ENCODE measurements at regions not wholly inside any gene's neighbourhood (a gene's known extent, or its start where the extent isn't known, plus 50 kb on each side); places are given as distances from the start of the nearest gene placed in this dataset.

- H3K36me3 Mint-ChIP-seq: no peaks in the 10 kb centered on the region
- H3K9me3 Mint-ChIP-seq: peaks cover 0 to 2% (median 0%) of the 10 kb centered on the region in 7 donors
- H3K27ac Mint-ChIP-seq: no peak overlapping the region
- DNase-seq (no peak), ATAC-seq (ENCODE audit: low read depth in 2 of 2) (no peak)
- no peak overlapping the region for H3K4me3 Mint-ChIP-seq
- Histone ChIP-seq H3K9me3 (ENCODE audit: control insufficient read depth in 2 of 2, low read length in 2 of 2) (no peaks in the 10 kb centered on the region), H3K27me3 (ENCODE audit: control insufficient read depth, insufficient read depth, low read length) (peaks cover 2% of the 10 kb centered on the region), H3K27ac (ENCODE audit: insufficient read depth, low read length, poor library complexity, severe bottlenecking) (no peak overlapping the region), H3K36me3 (ENCODE audit: control insufficient read depth, insufficient read depth, low read length) (no peaks in the 10 kb centered on the region), H3K4me1 (ENCODE audit: control insufficient read depth, insufficient read depth, low read length, poor library complexity, severe bottlenecking) (no peaks in the 10 kb centered on the region), H3K4me3 (ENCODE audit: low read depth, low read length) (no peak overlapping the region)
- no peaks in the 10 kb centered on the region for H3K4me1 Mint-ChIP-seq
- peaks cover 7% of the 10 kb centered on the region for H3K27me3 Mint-ChIP-seq
Measured at GRCh38 chr15:81567924-81568323, 193.9 kb upstream of the TMC3 start.

DNA sequence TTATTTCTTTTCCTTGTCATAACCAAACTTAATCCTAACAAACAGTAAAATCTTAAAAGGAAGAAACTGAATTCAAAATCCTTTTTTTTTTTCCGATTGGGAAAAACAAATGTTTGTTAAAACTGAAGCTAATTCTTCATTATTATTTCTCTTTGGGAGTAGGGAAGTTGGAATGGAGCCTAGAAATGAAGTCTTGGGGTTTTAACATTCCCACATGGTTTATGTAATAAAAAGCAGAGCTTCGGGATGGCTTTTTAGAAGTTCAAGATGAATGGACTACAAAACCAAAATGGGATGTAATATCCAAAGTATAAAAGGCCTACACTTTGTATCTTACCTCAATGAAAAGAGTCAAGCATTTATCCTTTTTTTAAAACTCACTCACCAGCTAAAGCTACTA lies 189.0 kb upstream of the TMC3 start:
- H3K4me3 Mint-ChIP-seq: no peak overlapping the region
- Histone ChIP-seq H3K27ac (ENCODE audit: insufficient read depth, low read length, poor library complexity, severe bottlenecking) (no peak overlapping the region), H3K9me3 (ENCODE audit: control insufficient read depth in 2 of 2, low read length in 2 of 2) (no peaks in the 10 kb centered on the region), H3K27me3 (ENCODE audit: control insufficient read depth, insufficient read depth, low read length) (no peaks in the 10 kb centered on the region), H3K4me3 (ENCODE audit: low read depth, low read length) (no peak overlapping the region), H3K36me3 (ENCODE audit: control insufficient read depth, insufficient read depth, low read length) (no peaks in the 10 kb centered on the region), H3K4me1 (ENCODE audit: control insufficient read depth, insufficient read depth, low read length, poor library complexity, severe bottlenecking) (no peaks in the 10 kb centered on the region)
- no peaks in the 10 kb centered on the region for H3K36me3 Mint-ChIP-seq
- no peak for DNase-seq
- H3K9me3 Mint-ChIP-seq: peaks cover 0 to 3% (median 0%) of the 10 kb centered on the region in 7 donors
- no peaks in the 10 kb centered on the region for H3K4me1 Mint-ChIP-seq
- H3K27me3 Mint-ChIP-seq: peaks cover 7% of the 10 kb centered on the region
- ATAC-seq (ENCODE audit: low read depth in 2 of 2): no peak
- no peak overlapping the region for H3K27ac Mint-ChIP-seq

- Histone ChIP-seq H3K9me3 (ENCODE audit: control insufficient read depth in 2 of 2, low read length in 2 of 2) (no peaks in the 10 kb centered on the region), H3K36me3 (ENCODE audit: control insufficient read depth, insufficient read depth, low read length) (no peaks in the 10 kb centered on the region), H3K27ac (ENCODE audit: insufficient read depth, low read length, poor library complexity, severe bottlenecking) (no peak overlapping the region), H3K4me1 (ENCODE audit: control insufficient read depth, insufficient read depth, low read length, poor library complexity, severe bottlenecking) (no peaks in the 10 kb centered on the region), H3K27me3 (ENCODE audit: control insufficient read depth, insufficient read depth, low read length) (no peaks in the 10 kb centered on the region), H3K4me3 (ENCODE audit: low read depth, low read length) (no peak overlapping the region)
- H3K4me3 Mint-ChIP-seq: no peak overlapping the region
- no peak overlapping the region for H3K27ac Mint-ChIP-seq
- H3K27me3 Mint-ChIP-seq: peaks cover 12% of the 10 kb centered on the region
- DNase-seq (no peak), ATAC-seq (ENCODE audit: low read depth in 2 of 2) (no peak)
- H3K9me3 Mint-ChIP-seq: peaks cover 0 to 3% (median 0%) of the 10 kb centered on the region in 7 donors
- no peaks in the 10 kb centered on the region for H3K4me1 Mint-ChIP-seq
- H3K36me3 Mint-ChIP-seq: no peaks in the 10 kb centered on the region
Measured at GRCh38 chr15:81560405-81560804, 186.4 kb upstream of the TMC3 start.

- Histone ChIP-seq H3K27ac (ENCODE audit: insufficient read depth, low read length, poor library complexity, severe bottlenecking) (no peak overlapping the region), H3K36me3 (ENCODE audit: control insufficient read depth, insufficient read depth, low read length) (no peaks in the 10 kb centered on the region), H3K4me3 (ENCODE audit: low read depth, low read length) (no peak overlapping the region), H3K4me1 (ENCODE audit: control insufficient read depth, insufficient read depth, low read length, poor library complexity, severe bottlenecking) (no peaks in the 10 kb centered on the region), H3K27me3 (ENCODE audit: control insufficient read depth, insufficient read depth, low read length) (no peaks in the 10 kb centered on the region), H3K9me3 (ENCODE audit: control insufficient read depth in 2 of 2, low read length in 2 of 2) (no peaks in the 10 kb centered on the region)
- DNase-seq (no peak), ATAC-seq (ENCODE audit: low read depth in 2 of 2) (no peak)
- H3K4me1 Mint-ChIP-seq: no peaks in the 10 kb centered on the region
- no peak overlapping the region for H3K27ac Mint-ChIP-seq
- H3K27me3 Mint-ChIP-seq: peaks cover 4% of the 10 kb centered on the region
- no peaks in the 10 kb centered on the region for H3K36me3 Mint-ChIP-seq
- peaks cover 0 to 3% (median 0%) of the 10 kb centered on the region in 7 donors for H3K9me3 Mint-ChIP-seq
- no peak overlapping the region for H3K4me3 Mint-ChIP-seq
Measured at GRCh38 chr15:81558056-81558455, 184.0 kb upstream of the TMC3 start.

DNA sequence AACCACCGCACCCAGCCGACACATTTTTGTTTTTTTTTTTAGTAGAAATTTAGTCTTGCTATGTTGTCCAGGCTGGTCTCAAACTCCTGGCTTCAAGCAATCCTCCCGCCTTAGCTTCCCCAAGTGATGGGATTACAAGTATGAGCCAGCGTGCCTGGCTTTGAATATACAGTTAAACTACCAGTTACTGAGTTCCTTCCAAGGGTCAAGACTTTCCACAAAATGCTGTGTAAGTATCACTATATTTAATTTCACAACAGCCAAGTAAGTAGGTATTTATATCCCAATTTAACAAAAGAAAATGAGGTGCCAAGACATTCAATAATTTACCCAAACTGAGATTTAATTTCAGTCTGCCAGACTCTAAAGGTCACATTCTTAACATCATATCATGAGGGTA lies 181.3 kb upstream of the TMC3 start:
- no peak overlapping the region for H3K27ac ChIP-seq (ENCODE audit: insufficient read depth, low read length, poor library complexity, severe bottlenecking)
- H3K27me3 ChIP-seq (ENCODE audit: control insufficient read depth, insufficient read depth, low read length): no peaks in the 10 kb centered on the region
- H3K27ac Mint-ChIP-seq: no peak overlapping the region
- H3K27me3 Mint-ChIP-seq: peaks cover 4% of the 10 kb centered on the region
- H3K9me3 ChIP-seq (ENCODE audit: control insufficient read depth in 2 of 2, low read length in 2 of 2): no peaks in the 10 kb centered on the region
- peaks cover 0 to 3% (median 0%) of the 10 kb centered on the region in 7 donors for H3K9me3 Mint-ChIP-seq
- ATAC-seq (ENCODE audit: low read depth in 2 of 2) (no peak), DNase-seq (no peak)
- H3K36me3 ChIP-seq (ENCODE audit: control insufficient read depth, insufficient read depth, low read length): no peaks in the 10 kb centered on the region
- no peak overlapping the region for H3K4me3 Mint-ChIP-seq
- H3K4me1 ChIP-seq (ENCODE audit: control insufficient read depth, insufficient read depth, low read length, poor library complexity, severe bottlenecking): no peaks in the 10 kb centered on the region
- no peaks in the 10 kb centered on the region for H3K4me1 Mint-ChIP-seq
- no peaks in the 10 kb centered on the region for H3K36me3 Mint-ChIP-seq
- no peak overlapping the region for H3K4me3 ChIP-seq (ENCODE audit: low read depth, low read length)

- no peaks in the 10 kb centered on the region for H3K27me3 Mint-ChIP-seq
- Histone ChIP-seq H3K4me1 (ENCODE audit: control insufficient read depth, insufficient read depth, low read length, poor library complexity, severe bottlenecking) (no peaks in the 10 kb centered on the region), H3K27me3 (ENCODE audit: control insufficient read depth, insufficient read depth, low read length) (no peaks in the 10 kb centered on the region), H3K36me3 (ENCODE audit: control insufficient read depth, insufficient read depth, low read length) (no peaks in the 10 kb centered on the region), H3K4me3 (ENCODE audit: low read depth, low read length) (no peak overlapping the region), H3K27ac (ENCODE audit: insufficient read depth, low read length, poor library complexity, severe bottlenecking) (no peak overlapping the region), H3K9me3 (ENCODE audit: control insufficient read depth in 2 of 2, low read length in 2 of 2) (no peaks in the 10 kb centered on the region)
- H3K4me1 Mint-ChIP-seq: no peaks in the 10 kb centered on the region
- no peak overlapping the region for H3K27ac Mint-ChIP-seq
- no peak for DNase-seq
- H3K36me3 Mint-ChIP-seq: no peaks in the 10 kb centered on the region
- H3K4me3 Mint-ChIP-seq: no peak overlapping the region
- peaks cover 0 to 3% (median 0%) of the 10 kb centered on the region in 7 donors for H3K9me3 Mint-ChIP-seq
- ATAC-seq (ENCODE audit: low read depth in 2 of 2): no peak
Measured at GRCh38 chr15:81548365-81549130, 174.5 kb upstream of the TMC3 start.

DNA sequence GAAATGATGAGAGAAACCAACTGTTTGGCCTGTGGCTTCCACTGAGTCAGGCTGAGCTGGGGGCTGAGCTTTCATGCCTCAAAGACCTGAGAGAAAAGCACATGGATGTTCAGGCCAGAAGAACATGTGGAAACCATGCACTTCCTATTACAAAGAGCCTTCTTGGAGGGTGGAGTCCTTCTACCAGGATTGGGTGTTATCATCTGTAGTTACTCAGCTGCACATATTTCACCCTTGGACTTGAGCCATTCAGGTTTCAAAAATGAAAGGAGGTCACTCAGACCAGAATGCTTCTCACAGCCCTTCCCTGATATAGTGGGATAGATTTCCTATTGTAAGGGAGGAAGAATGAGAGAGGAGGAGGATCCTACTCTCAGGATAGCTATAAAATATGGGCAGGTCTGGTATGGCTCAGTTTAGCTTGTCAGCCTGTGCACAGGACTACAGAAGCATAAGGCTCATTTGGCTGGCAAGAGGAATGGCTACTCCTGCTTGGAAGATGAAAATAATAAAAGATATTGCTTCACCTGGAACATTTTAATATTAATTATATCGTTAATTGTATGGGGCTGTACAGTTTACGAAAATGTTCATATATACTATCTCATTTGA lies 173.6 kb upstream of the TMC3 start:
- Mint-ChIP-seq H3K36me3 (no peaks in the 10 kb centered on the region), H3K27ac (no peak overlapping the region)

DNA sequence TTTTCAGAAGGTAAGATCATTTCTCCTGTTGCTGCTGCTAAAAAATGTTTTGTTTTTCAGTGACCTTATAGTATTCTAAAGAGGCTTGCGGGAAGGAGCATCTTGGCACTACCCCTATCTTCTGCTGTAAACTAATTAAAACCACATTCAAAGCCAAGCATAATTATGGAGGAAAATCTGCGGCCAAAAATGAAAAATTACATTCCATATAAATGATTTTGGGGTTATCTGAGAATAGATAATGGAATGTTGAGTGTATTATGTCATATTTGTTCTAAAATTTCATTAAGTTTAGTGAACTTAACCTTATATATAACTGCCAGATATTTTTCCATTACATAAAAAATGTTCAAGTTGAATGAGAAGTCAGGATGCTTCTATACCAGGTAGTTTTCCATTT lies 170.4 kb upstream of the TMC3 start:
- DNase-seq (no peak), ATAC-seq (ENCODE audit: low read depth in 2 of 2) (no peak)
- Histone ChIP-seq H3K36me3 (ENCODE audit: control insufficient read depth, insufficient read depth, low read length) (no peaks in the 10 kb centered on the region), H3K9me3 (ENCODE audit: control insufficient read depth in 2 of 2, low read length in 2 of 2) (no peaks in the 10 kb centered on the region), H3K4me3 (ENCODE audit: low read depth, low read length) (no peak overlapping the region), H3K4me1 (ENCODE audit: control insufficient read depth, insufficient read depth, low read length, poor library complexity, severe bottlenecking) (no peaks in the 10 kb centered on the region), H3K27me3 (ENCODE audit: control insufficient read depth, insufficient read depth, low read length) (peaks cover 1% of the 10 kb centered on the region), H3K27ac (ENCODE audit: insufficient read depth, low read length, poor library complexity, severe bottlenecking) (no peak overlapping the region)
- Mint-ChIP-seq H3K27ac (no peak overlapping the region), H3K27me3 (no peaks in the 10 kb centered on the region), H3K9me3 (peaks cover 0 to 3% (median 0%) of the 10 kb centered on the region in 7 donors), H3K4me3 (no peak overlapping the region), H3K36me3 (no peaks in the 10 kb centered on the region), H3K4me1 (no peaks in the 10 kb centered on the region)

More for the DNA sequence above, 173.6 kb upstream of the TMC3 start:
- DNase-seq: no peak
- H3K9me3 Mint-ChIP-seq: peaks cover 0 to 3% (median 0%) of the 10 kb centered on the region in 7 donors
- H3K4me3 Mint-ChIP-seq: no peak overlapping the region
- no peaks in the 10 kb centered on the region for H3K4me1 ChIP-seq (ENCODE audit: control insufficient read depth, insufficient read depth, low read length, poor library complexity, severe bottlenecking)
- no peaks in the 10 kb centered on the region for H3K36me3 ChIP-seq (ENCODE audit: control insufficient read depth, insufficient read depth, low read length)
- no peaks in the 10 kb centered on the region for H3K9me3 ChIP-seq (ENCODE audit: control insufficient read depth in 2 of 2, low read length in 2 of 2)
- H3K4me3 ChIP-seq (ENCODE audit: low read depth, low read length): no peak overlapping the region
- no peak for ATAC-seq (ENCODE audit: low read depth in 2 of 2)
- H3K27ac ChIP-seq (ENCODE audit: insufficient read depth, low read length, poor library complexity, severe bottlenecking): no peak overlapping the region
- H3K27me3 ChIP-seq (ENCODE audit: control insufficient read depth, insufficient read depth, low read length): no peaks in the 10 kb centered on the region
- H3K4me1 Mint-ChIP-seq: no peaks in the 10 kb centered on the region
- no peaks in the 10 kb centered on the region for H3K27me3 Mint-ChIP-seq
